ENCODE measurements at regions not wholly inside any gene's neighbourhood (a gene's known extent, or its start where the extent isn't known, plus 50 kb on each side); places are given as distances from the start of the nearest gene placed in this dataset.
A peak's percentile ranks its signal among the peaks of the same experiment; 100 is the strongest.

DNA sequence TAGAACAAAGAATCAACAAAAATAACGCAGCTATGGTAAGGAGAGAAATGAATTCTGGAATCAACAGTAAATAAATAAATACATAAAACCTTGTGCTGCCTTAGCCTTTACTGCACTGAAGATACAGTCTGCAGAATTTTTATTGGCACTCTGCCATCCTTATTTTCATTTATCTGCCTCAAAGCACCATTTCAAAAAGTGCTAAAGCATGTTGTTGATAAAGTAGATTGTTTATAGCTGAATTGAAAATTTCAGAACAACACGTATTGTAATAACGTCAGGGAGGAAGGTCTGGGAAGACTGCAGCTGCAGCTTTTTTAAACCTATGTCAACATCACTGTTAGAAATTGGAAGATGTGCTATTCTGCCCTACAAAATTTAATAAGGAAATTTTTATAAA is 787.2 kb downstream of the PLCL1 start:
- no peak overlapping the region for H3K4me2 ChIP-seq (ENCODE audit: low read length)
- H3K9ac ChIP-seq (ENCODE audit: low read length) = no peak overlapping the region
- no peak overlapping the region for H3K27ac ChIP-seq (ENCODE audit: low read length)
- H3K36me3 ChIP-seq (replicated peaks; ENCODE audit: low read depth, low read length) = no peaks in the 10 kb centered on the region
- no peaks in the 10 kb centered on the region for H4K20me1 ChIP-seq (ENCODE audit: insufficient read depth, low read length)
- no peak overlapping the region for H2AFZ ChIP-seq (ENCODE audit: low read depth, low read length)
- no peaks in the 10 kb centered on the region for H3K9me3 ChIP-seq (ENCODE audit: insufficient read depth, low read length)
- H3K4me1 ChIP-seq (ENCODE audit: low read length) = no peaks in the 10 kb centered on the region
- TF ChIP-seq, protein P1, sequence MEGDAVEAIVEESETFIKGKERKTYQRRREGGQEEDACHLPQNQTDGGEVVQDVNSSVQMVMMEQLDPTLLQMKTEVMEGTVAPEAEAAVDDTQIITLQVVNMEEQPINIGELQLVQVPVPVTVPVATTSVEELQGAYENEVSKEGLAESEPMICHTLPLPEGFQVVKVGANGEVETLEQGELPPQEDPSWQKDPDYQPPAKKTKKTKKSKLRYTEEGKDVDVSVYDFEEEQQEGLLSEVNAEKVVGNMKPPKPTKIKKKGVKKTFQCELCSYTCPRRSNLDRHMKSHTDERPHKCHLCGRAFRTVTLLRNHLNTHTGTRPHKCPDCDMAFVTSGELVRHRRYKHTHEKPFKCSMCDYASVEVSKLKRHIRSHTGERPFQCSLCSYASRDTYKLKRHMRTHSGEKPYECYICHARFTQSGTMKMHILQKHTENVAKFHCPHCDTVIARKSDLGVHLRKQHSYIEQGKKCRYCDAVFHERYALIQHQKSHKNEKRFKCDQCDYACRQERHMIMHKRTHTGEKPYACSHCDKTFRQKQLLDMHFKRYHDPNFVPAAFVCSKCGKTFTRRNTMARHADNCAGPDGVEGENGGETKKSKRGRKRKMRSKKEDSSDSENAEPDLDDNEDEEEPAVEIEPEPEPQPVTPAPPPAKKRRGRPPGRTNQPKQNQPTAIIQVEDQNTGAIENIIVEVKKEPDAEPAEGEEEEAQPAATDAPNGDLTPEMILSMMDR (IDR thresholded peaks at IDR 0.05; ENCODE audit: low read depth, low read length) = no peak
- no peak for TF ChIP-seq EZH2phosphoT487 (IDR thresholded peaks at IDR 0.05; ENCODE audit: low read depth)
- no peak overlapping the region for H3K4me3 ChIP-seq (ENCODE audit: low read length)
- no peaks in the 10 kb centered on the region for H3K79me2 ChIP-seq (ENCODE audit: low read length)
- no peaks in the 10 kb centered on the region for H3K27me3 ChIP-seq (ENCODE audit: low read depth, low read length)

DNA sequence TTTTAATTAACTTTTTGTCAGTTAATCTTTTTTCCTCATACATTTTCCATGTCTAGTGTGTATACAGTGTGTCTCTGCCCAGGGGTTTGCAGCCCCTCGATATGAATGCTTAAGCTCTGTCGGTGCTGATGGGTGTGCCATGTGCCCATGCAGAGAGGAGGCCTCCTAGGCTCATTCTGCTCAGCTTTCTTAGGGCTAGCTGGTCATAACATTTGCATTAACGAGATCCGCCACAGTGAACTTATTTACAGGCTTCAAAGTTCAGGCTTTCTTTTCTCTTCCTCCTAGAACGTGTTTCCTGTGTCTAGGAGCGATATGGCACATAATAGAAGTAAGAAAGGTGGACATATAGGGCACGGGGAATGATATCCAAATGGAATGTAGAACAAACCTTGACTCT is 783.3 kb downstream of the PLCL1 start:
- no peak overlapping the region for H2AFZ ChIP-seq (ENCODE audit: low read depth, low read length)

DNA sequence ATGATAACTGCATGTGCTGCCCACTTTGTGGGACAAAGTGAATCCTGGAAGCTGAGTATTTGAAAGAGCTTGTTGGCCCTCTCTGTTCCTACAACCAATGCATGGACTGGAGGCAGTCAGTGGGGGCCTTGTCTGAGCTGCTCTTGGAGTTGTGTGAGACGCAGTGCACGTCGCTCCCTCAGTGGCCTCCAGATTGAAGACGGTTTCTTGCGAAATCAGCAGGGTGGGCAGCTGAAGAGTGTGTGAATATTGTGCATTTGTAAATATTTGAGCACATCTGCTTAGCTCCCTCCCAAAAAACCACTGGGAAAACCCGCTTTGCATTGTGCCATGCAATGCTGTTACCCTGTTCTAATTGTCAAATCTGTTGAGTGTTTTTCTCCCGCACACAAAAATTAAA is 782.8 kb downstream of the PLCL1 start:
- TF ChIP-seq, protein P1 (IDR thresholded peaks at IDR 0.05; ENCODE audit: low read depth, low read length) = no peak
- no peak for TF ChIP-seq EZH2phosphoT487 (IDR thresholded peaks at IDR 0.05; ENCODE audit: low read depth)
- Histone ChIP-seq H3K4me1 (ENCODE audit: low read length) (no peaks in the 10 kb centered on the region), H3K9me3 (ENCODE audit: insufficient read depth, low read length) (no peaks in the 10 kb centered on the region), H3K27ac (ENCODE audit: low read length) (no peak overlapping the region), H3K27me3 (ENCODE audit: low read depth, low read length) (no peaks in the 10 kb centered on the region), H4K20me1 (ENCODE audit: insufficient read depth, low read length) (no peaks in the 10 kb centered on the region), H3K4me2 (ENCODE audit: low read length) (no peak overlapping the region), H3K9ac (ENCODE audit: low read length) (no peak overlapping the region), H3K79me2 (ENCODE audit: low read length) (no peaks in the 10 kb centered on the region), H2AFZ (ENCODE audit: low read depth, low read length) (no peak overlapping the region), H3K4me3 (ENCODE audit: low read length) (no peak overlapping the region), H3K36me3 (replicated peaks; ENCODE audit: low read depth, low read length) (no peaks in the 10 kb centered on the region)

More for the DNA sequence above, 783.3 kb downstream of the PLCL1 start:
- no peak overlapping the region for H3K4me2 ChIP-seq (ENCODE audit: low read length)
- H3K36me3 ChIP-seq (replicated peaks; ENCODE audit: low read depth, low read length) = no peaks in the 10 kb centered on the region
- H3K79me2 ChIP-seq (ENCODE audit: low read length) = no peaks in the 10 kb centered on the region
- no peak overlapping the region for H3K27ac ChIP-seq (ENCODE audit: low read length)
- H3K4me1 ChIP-seq (ENCODE audit: low read length) = no peaks in the 10 kb centered on the region
- TF ChIP-seq EZH2phosphoT487 (IDR thresholded peaks at IDR 0.05; ENCODE audit: low read depth) = no peak
- TF ChIP-seq, protein P1 (IDR thresholded peaks at IDR 0.05; ENCODE audit: low read depth, low read length) = no peak
- H3K9ac ChIP-seq (ENCODE audit: low read length) = no peak overlapping the region
- no peaks in the 10 kb centered on the region for H4K20me1 ChIP-seq (ENCODE audit: insufficient read depth, low read length)
- no peaks in the 10 kb centered on the region for H3K27me3 ChIP-seq (ENCODE audit: low read depth, low read length)
- H3K9me3 ChIP-seq (ENCODE audit: insufficient read depth, low read length) = no peaks in the 10 kb centered on the region
- no peak overlapping the region for H3K4me3 ChIP-seq (ENCODE audit: low read length)

DNA sequence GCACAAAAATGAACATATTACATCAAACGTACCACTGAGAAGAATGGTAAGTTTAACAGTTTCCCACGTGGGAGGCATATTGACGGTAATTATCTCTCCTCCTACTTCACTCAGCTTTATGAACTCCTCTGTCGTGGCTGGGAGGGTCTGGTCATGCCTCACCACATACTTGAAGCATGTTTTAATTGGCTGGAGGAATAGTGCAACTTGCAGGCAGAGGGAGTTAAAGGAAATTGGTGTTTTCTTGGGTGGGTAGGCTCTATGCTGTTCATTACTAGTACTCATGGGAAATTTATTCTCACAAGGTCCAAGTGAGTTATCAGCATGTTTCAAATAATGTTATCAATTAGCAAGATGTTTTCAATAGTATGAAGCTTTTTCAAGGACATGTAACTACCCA is 767.0 kb downstream of the PLCL1 start:
- H3K4me3 ChIP-seq (ENCODE audit: low read length) = no peak overlapping the region
- H3K27ac ChIP-seq (ENCODE audit: low read length) = no peak overlapping the region
- H3K27me3 ChIP-seq (ENCODE audit: low read depth, low read length) = no peaks in the 10 kb centered on the region
- TF ChIP-seq EZH2phosphoT487 (IDR thresholded peaks at IDR 0.05; ENCODE audit: low read depth) = no peak
- TF ChIP-seq, protein P1 (IDR thresholded peaks at IDR 0.05; ENCODE audit: low read depth, low read length) = no peak
- H4K20me1 ChIP-seq (ENCODE audit: insufficient read depth, low read length) = no peaks in the 10 kb centered on the region
- H3K36me3 ChIP-seq (replicated peaks; ENCODE audit: low read depth, low read length) = no peaks in the 10 kb centered on the region
- no peaks in the 10 kb centered on the region for H3K9me3 ChIP-seq (ENCODE audit: insufficient read depth, low read length)
- 0 out of 2 replicates have a peak overlapping the region, but pooled peaks have one; percentile 8 for H2AFZ ChIP-seq (ENCODE audit: low read depth, low read length)
- no peak overlapping the region for H3K9ac ChIP-seq (ENCODE audit: low read length)
- H3K4me2 ChIP-seq (ENCODE audit: low read length) = no peak overlapping the region
- H3K79me2 ChIP-seq (ENCODE audit: low read length) = no peaks in the 10 kb centered on the region
- H3K4me1 ChIP-seq (ENCODE audit: low read length) = no peaks in the 10 kb centered on the region

Data from OCI-LY3 (cell line).